Calu3 (cell line): ENCODE measurements at regions not wholly inside any gene's neighbourhood (a gene's known extent, or its start where the extent isn't known, plus 50 kb on each side); places are given as distances from the start of the nearest gene placed in this dataset.

ENCODE experiments used
- BruUV-seq: library from RNA; stranded (reverse); fragments of 400-500 nt; replicated peaks from 2 replicates; lab custom pipeline; 2021; lab: Mats Ljungman, UMichigan
- CTCF ChIA-PET: fragments of 300-600 bp; sonication (Branson Sonifier 250); formaldehyde crosslinking; loops from one replicate; lab custom pipeline; 2022; ENCODE audit warnings: antibody characterized with exemption; lab: Charles Lee
- DNase-seq: peaks from one replicate; pipeline ENCODE4 v3.0.0; 2022
- H3K27ac Mint-ChIP-seq: one replicate; pipeline ENCODE4 v1.8.0; 2022; ENCODE audit warnings: mixed read lengths; ENCODE audit not compliant: unreplicated experiment
- H3K27me3 Mint-ChIP-seq: one replicate; pipeline ENCODE4 v1.8.0; 2022; ENCODE audit warnings: mixed read lengths; ENCODE audit not compliant: unreplicated experiment
- H3K36me3 Mint-ChIP-seq: one replicate; pipeline ENCODE4 v1.8.0; 2022; ENCODE audit warnings: mild to moderate bottlenecking, moderate library complexity, mixed read lengths; ENCODE audit not compliant: insufficient read depth, unreplicated experiment
- H3K4me1 Mint-ChIP-seq: one replicate; pipeline ENCODE4 v1.8.0; 2022; ENCODE audit warnings: mild to moderate bottlenecking, low read depth, mixed read lengths; ENCODE audit not compliant: unreplicated experiment
- H3K4me3 Mint-ChIP-seq: one replicate; pipeline ENCODE4 v1.8.0; 2022; ENCODE audit warnings: mild to moderate bottlenecking, low read depth, moderate library complexity, mixed read lengths; ENCODE audit not compliant: unreplicated experiment
- H3K9me3 Mint-ChIP-seq: one replicate; pipeline ENCODE4 v1.8.0; 2022; ENCODE audit warnings: low read depth, mixed read lengths; ENCODE audit not compliant: unreplicated experiment
- CTCF ChIP-seq: fragments of 200-600 bp; IDR thresholded peaks from one replicate; pipeline ENCODE4 v1.8.0; 2022; ENCODE audit warnings: antibody characterized with exemption; ENCODE audit not compliant: unreplicated experiment
- intact Hi-C: fragments of 100-400 bp; cut with micrococcal nuclease; formaldehyde crosslinking; loops from one replicate; pipeline ENCODE4 v1.10.0; 2022; ENCODE audit not compliant: unreplicated experiment

GRCh38 chr5:56507351-56507930, 274.3 kb upstream of the ANKRD55 start:
- H3K9me3 Mint-ChIP-seq: no peaks in the 10 kb centered on the region
- H3K27ac Mint-ChIP-seq: no peak overlapping the region
- no peak overlapping the region for H3K4me3 Mint-ChIP-seq
- CTCF ChIA-PET: no interaction called here
- intact Hi-C loops: no loop called here
- H3K27me3 Mint-ChIP-seq: no peaks in the 10 kb centered on the region
- no peaks in the 10 kb centered on the region for H3K36me3 Mint-ChIP-seq
- peaks cover 35% of the 10 kb centered on the region for H3K4me1 Mint-ChIP-seq
- BruUV-seq: no TSS peak
- TF ChIP-seq CTCF: no peak
- DNase-seq: no peak

GRCh38 chr5:56506211-56506965, 273.3 kb upstream of the ANKRD55 start:
- BruUV-seq: no TSS peak
- intact Hi-C loops: no loop called here
- peaks cover 35% of the 10 kb centered on the region for H3K4me1 Mint-ChIP-seq
- CTCF ChIA-PET: interaction anchor here (0.6 to 0.7 kb wide), 3 partner anchors 43 to 530 kb away, joined by 3 read pairs; no protein-coding TSS in a partner anchor
- DNase-seq: no peak
- H3K4me3 Mint-ChIP-seq: no peak overlapping the region
- no peaks in the 10 kb centered on the region for H3K36me3 Mint-ChIP-seq
- peak overlapping the region; percentile 72 for H3K27ac Mint-ChIP-seq
- no peak for TF ChIP-seq CTCF
- H3K27me3 Mint-ChIP-seq: no peaks in the 10 kb centered on the region
- no peaks in the 10 kb centered on the region for H3K9me3 Mint-ChIP-seq

- Mint-ChIP-seq H3K36me3 (peaks cover 4% of the 10 kb centered on the region), H3K4me1 (peaks cover 28% of the 10 kb centered on the region), H3K27ac (peak overlapping the region; percentile 39), H3K9me3 (no peaks in the 10 kb centered on the region), H3K4me3 (no peak overlapping the region), H3K27me3 (no peaks in the 10 kb centered on the region)
- BruUV-seq: no TSS peak
- intact Hi-C loops: no loop called here
- DNase-seq: no peak
- TF ChIP-seq CTCF: no peak
- CTCF ChIA-PET: no interaction called here
These were observed 270.8 kb upstream of the ANKRD55 start for GRCh38 chr5:56503929-56504328.

GRCh38 chr5:56501781-56502557, 268.8 kb upstream of the ANKRD55 start:
- Mint-ChIP-seq H3K36me3 (peaks cover 4% of the 10 kb centered on the region), H3K27me3 (no peaks in the 10 kb centered on the region), H3K9me3 (no peaks in the 10 kb centered on the region), H3K27ac (peak overlapping the region; percentile 56), H3K4me1 (peaks cover 11% of the 10 kb centered on the region), H3K4me3 (no peak overlapping the region)
- peak; percentile 44 for DNase-seq
- intact Hi-C loops: no loop called here
- CTCF ChIA-PET: no interaction called here
- BruUV-seq: no TSS peak
- TF ChIP-seq CTCF: no peak
